ENCODE measurements at regions not wholly inside any gene's neighbourhood (a gene's known extent, or its start where the extent isn't known, plus 50 kb on each side); places are given as distances from the start of the nearest gene placed in this dataset.

- TF ChIP-seq CTCF (conservative IDR thresholded peaks at IDR 0.05) (no peak), EZH2 (IDR thresholded peaks at IDR 0.05; ENCODE audit: low read depth) (no peak)
Observed at GRCh38 chr13:47822036-47822435, 179.0 kb downstream of the SUCLA2 start.

All from PC-9 (cell line).